Mucosa of gallbladder (tissue), 1 donor: ENCODE measurements at regions not wholly inside any gene's neighbourhood (a gene's known extent, or its start where the extent isn't known, plus 50 kb on each side); places are given as distances from the start of the nearest gene placed in this dataset.
"Not testable (repeated sequence)": the region's sequence is repeated elsewhere in the genome, so short reads cannot be mapped to it uniquely, and the experiment has no call there.

Experiments used
- DNase-seq: peaks from one replicate; pipeline ENCODE4 v3.0.0-alpha.2; 2020; ENCODE audit warnings: low spot score
- donor health status: DM: no; HTN: no; CAD: no.

DNA sequence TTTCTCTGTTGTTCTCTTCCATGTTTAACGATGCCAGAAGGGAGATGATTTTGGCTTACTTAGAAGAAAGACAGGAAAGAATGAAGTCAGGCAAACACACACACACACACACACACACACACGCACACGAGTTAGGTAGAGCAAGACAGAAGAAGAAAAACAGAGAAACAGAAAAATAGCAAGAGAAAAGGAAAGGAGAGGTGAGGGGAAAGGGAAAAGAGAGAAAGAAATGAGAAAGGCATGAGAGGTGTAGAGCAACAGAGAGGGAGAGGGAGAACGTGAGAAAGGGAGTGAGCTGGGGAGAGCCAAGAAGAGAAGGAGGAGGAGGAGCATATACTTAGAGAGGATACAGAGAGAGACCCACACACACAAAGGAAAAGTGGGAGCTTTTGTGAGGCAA lies 385.3 kb downstream of the DOK5 start:
- no peak for DNase-seq

DNA sequence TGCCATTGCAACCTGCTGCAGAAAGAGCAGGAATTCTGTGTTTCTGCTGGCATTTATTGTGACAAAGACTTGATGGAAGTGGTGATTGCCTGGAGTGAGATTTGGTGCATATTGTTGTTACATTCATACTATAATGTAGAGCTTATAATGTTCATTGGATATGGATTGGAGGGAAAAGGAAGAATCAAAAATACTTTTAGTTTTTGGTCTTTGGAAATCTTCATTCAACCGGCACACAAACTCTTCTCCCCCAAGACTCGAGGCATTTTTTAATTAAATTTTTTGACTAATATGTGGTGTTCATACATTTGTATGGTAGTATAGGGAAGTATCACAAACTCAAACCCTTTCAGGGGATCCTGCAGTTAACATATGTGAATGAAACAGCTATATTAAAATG lies 380.8 kb downstream of the DOK5 start:
- no peak for DNase-seq

DNA sequence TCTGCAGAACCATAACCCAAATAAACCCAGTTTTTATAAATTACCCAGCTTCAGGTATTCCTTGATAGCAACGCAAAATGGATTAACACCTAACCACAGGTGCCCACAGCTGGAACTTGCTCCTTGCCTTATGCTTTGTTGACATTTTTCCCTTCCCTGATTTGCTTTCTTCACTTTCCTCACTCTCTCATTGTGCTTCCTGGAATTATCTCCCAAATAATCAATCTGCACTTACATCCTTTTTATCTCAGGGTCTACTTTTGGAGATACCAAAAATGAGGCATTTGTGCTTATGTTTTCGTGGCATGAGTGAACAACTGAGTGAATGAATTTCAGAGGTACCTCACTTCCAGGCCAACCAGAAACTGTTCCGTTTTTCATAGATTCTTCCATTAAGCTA lies 374.3 kb downstream of the DOK5 start:
- DNase-seq = no peak

DNA sequence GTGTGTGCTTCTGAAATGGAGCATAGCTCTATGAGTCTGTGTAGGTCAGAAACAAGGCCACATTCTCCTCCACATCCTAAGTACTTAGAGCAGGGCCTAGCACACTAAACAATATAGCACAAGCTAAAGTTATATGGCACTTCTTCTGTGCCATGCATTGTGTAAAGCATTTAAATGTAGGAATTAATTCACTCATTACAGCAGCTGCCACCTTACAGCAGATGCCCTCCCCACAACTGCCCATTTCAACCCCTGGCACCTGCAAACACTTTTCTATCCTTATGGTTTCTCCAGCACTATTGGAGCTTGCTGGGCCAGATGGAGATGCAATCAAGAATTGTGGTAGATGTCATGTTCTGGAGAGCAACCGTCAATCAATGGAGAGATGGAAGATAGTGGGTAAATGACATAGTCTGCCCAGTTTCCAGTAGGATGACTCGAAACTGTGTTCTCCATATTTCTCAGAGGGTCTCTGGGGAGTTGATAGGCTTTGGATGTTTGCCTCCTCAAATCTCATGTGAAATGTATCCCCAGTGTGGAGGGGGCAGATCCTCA lies 373.7 kb downstream of the DOK5 start:
- no peak for DNase-seq

DNA sequence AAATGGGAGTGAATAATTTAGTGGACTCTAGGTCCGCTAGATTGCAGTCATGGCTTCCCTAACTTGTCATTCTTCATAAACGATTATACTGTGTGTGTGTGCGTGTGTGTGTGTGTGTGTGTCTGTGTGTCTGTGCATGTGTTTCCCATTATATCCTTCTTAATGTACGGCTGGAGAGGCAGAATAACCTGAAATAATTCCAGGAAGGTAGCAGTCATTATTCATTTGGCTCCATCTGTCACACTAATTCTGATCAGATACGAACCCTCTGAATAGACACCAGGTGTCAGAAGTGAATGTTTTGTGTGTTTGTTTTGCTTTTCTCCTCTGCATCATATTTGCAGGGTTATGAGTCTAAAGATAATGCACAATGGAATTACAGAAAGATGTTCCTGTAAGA lies 372.9 kb downstream of the DOK5 start:
- DNase-seq = no peak

DNA sequence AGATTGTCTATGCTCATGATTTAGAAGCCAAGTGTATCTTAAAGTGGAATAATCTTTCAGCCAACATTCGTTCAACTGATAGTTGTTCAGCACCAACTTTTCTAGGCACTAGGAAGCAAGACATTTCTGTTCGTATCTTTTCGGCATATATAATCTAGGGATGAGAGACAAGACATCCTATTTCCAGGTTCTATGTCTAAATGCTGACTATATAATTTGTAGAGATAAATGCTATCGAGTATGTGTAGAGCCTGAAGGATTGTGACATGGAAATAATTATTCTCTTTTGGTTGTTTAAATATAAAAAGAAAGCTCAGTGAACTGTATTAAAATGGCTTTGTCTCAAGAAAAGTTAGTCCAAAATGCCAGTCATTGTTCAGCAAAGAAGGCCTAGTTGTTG lies 371.6 kb downstream of the DOK5 start:
- no peak for DNase-seq

DNA sequence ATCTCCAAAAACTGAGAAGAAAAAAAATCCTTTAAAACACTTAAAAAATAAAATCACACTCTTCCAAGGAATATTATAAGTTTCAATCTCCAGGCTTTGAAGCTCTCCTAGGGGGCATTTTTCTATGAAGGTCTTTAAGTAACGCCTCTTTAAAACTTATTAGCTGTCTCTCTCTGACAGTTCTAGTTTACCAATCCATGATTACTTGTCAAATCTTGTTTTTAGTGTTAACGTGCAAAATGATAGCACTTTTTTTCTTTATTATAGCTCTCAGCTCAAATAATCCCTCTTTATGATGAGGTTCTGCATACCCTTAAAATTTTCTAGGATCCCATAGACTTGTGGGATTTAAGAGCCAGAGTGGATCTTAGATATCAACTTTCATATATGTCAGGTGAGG lies 369.0 kb downstream of the DOK5 start:
- DNase-seq = no peak

DNA sequence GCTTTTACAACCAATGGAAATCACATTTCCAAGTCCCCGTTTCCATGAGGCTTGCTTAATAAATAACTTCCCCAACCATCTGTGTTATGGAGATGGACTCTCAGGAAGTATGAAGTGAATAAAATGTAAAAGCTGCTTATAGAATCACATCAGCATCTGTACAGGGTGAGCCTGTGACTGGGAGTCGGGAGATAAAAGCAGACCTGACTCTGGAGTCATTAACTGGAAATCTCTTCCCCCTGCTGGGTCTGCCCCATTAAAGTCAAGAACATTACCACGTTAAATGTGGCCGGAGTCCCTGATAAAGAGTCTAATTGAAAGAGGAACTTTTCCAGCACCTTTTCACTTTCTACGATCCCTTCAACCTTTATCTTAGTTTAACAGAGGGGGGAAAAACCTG lies 368.5 kb downstream of the DOK5 start:
- DNase-seq = no peak

DNA sequence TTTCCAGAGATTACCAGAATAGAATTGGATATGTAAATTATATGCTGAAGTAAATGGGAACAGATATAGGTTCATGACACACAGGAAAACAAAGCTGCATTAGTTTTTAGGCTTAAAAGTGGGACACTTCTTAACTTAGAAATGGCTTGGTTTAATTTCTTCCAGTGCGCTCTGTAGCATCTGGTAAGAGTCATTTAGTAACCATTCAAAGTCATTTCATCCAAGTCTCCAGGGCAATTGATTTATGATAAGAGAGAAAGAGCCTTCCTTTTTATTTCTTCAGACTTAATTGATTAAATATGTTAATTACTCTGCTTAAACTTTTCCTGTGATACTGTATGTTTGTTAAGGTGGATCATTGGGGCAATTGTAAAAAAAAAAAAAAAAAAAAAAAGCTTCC lies 368.0 kb downstream of the DOK5 start:
- no peak for DNase-seq

DNA sequence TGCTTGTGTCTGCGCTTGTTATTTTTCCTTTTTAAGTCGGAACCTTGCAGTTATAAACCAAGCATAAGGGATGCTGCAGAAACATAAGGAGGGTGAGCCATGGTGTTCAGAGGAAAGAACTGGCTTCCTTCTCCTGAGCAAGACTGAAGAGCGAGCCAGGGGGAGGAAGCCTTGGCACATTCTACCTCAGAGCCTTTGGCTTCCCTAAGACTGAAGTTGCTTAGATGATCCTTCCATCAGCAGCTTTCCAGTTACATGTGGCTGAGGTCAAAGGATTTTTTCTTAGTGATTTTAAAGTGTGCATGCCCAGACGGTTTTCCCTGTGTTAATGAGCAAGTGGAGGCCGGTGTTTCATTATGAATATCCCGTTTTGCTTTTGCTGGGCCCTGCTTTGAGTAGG lies 363.8 kb downstream of the DOK5 start:
- no peak for DNase-seq

DNA sequence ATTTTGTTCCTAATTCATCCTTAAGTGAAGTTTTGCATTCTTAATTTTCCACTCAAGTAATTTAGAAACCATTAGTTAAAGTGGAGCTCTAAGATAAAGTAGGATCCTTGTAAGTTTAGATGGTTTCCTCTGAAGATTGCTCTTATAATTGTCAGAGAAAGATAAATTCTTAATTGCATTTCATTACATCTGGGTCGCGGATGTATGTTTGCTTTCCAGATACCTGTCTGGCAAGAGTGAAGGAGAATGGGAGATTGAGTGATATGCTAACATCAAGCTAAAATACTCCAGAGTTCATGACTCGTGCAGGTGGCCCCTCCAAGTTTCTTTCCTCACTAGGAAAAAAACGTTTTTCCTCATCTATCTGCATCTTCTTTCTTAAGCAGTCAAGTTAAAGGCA lies 361.8 kb downstream of the DOK5 start:
- DNase-seq = no peak

DNA sequence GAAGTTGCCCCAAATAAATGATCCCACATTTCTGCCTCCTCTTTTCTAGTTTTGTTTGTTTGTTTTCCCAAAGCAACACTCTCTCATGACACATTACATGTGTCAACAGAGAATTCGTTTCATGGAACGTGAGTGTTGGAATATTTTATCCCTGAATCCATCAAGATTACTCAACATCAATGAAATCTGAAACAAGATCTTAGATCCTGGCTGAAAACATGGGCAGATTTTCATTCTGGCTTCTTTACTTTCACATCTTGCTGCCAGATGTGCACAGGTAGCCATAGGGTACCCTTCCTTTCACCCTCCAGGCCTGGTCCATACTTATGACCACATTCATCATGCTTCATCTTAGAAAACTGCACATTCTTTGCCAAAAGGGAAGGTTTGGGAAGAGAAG lies 347.0 kb downstream of the DOK5 start:
- no peak for DNase-seq

DNA sequence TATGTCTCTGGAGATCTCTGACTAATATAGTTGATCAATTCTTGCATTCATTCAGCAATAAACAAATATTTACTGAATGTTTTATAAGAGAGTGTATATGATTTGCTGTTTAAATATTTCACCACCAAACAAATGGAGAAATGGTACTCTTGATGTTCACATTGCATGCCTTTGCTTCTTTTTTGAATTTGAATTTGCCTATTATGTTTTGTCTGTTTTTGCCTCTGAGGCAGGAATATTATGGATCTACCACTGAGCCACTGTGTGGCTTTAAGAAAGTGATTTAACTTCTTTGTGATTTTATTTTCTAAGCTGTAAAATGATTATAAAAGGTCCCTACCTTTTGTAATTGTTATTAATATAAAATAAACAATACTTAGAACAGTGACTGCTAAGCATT lies 345.0 kb downstream of the DOK5 start:
- no peak for DNase-seq

DNA sequence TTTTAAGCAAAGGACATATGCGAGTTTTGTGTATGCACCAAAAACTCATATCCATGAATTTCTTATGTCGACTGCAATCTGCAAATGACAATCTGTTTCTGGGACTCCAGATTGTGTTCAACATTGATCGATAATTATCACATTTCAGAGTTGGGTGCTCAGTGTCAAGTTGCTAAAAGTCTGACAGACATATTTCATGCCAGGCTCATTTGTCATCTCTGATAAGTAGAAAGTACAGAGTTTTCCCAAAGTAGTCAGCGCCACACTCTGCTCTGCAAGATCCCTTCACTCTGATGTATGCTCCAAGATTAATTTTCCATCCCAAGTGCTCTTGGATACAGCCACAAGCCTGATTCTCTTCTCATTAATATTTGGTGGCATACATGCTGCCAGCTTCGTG lies 331.1 kb downstream of the DOK5 start:
- DNase-seq = no peak

DNA sequence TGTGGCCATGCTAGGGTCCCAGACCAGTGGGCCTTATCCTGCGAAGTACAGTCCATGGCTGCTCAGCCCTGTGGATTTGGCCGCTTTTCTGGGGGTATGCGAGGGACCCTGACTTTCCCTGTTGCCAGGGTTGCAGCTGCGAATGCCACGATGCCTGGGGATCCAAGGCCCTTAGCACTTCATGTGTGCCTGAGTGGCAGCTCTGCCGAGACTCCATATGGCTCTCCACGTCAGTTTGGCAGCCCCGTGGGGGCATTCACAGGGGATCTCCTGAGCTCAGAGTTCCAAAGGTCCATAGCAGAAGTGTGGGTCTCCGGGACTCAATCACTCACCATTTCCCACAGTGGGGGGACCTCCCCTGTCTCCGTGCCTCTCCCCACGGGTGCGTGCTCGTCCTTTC lies 319.5 kb downstream of the DOK5 start:
- no peak for DNase-seq

DNA sequence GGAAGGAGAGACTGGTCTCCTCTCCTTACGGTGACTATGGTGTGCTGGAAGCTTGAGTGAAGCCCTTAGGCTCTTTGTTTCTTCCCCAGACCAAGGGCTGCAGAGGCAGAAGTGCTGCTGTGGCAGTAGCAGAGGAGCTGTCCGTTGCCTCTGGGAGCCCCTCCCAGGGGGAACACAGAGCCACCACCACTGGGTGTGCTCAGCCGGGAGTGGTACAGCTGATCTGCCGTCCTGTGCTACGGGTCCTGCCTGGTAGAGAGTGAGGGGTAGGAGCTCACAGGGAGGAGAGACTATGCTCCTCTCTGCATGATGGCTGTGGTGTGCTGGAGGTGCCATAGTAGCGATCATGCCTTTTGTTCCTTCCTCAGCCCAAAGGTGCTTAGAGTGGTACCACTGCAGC lies 318.7 kb downstream of the DOK5 start:
- DNase-seq = no peak

DNA sequence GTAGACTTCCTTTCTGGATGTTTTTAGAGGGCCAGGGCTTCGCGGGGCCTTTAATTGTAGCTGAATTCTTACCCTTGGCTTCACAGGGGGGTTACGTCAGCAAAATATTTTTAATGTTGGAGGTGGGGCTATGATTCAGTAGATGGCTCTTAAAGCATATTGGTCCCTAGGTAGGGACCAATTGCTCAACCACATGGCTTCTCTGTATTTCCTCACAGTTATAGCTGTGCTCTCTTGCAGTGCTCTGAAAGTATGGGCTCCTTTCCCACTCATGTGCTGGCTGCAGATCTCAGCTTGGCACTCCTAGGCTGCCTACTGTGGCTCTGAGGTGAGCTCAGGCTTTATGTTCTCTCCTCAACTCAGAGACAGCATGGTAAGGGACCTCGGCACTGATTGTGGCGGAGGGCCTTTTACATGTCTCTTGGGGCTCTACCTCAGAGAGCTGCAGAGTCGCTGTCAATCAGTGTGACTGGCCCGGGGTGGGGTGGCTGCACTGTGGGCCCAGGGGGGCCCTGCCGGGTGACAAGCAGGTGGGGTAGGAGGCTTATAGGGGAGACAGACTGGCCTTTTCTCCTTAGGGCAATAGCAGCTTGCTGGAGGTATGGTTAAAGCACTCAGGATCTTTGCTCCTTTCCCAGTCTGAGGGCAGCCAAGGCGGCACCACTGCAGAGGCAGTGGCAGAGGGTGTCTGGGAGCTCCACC lies 318.0 kb downstream of the DOK5 start:
- DNase-seq = no peak

DNA sequence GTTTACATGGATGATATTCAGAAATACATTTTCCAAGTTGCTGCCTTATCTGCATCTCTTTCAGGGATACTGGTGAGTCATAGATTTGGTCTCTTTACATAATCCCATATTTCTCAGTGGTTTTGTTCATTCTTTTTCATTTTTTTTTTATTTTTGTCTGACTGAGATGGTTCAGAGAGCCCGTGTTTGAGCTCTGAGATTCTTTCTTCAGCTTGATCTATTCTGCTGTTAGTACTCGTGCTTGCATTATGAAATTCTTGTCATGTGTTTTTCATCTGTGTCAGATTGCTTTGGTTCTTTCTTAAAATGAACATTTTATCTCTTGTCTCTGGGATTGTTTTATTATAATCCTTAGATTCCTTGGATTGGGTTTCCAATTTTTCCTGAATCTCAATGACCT lies 317.3 kb downstream of the DOK5 start:
- DNase-seq = no peak

DNA sequence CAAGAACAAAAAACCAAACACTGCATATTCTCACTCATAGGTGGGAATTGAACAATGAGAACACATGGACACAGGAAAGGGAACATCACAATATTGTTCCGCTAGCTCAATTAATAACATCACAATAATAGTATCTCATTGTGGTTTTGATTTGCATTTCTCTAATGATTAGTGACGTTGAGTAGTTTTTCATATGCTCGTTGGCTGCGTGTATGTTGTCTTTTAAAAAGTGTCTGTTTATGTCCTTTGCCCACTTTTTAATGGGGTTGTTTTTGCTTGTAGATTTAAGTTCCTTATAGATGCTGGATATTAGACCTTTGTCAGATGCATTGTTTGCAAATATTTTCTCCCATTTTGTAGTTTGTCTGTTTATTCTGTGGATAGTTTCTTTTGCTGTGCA lies 312.9 kb downstream of the DOK5 start:
- not testable (repeated sequence) for DNase-seq

DNA sequence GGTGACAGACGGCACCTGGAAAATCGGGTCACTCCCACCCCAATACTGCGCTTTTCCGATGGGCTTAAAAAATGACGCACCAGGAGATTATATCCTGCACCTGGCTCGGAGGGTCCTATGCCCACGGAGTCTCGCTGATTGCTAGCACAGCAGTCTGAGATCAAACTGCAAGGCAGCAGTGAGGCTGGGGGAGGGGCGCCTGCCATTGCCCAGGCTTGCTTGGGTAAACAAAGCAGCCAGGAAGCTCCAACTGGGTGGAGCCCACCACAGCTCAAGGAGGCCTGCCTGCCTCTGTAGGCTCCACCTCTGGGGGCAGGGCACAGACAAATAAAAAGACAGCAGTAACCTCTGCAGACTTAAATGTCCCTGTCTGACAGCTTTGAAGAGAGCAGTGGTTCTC lies 307.4 kb downstream of the DOK5 start:
- not testable (repeated sequence) for DNase-seq

DNA sequence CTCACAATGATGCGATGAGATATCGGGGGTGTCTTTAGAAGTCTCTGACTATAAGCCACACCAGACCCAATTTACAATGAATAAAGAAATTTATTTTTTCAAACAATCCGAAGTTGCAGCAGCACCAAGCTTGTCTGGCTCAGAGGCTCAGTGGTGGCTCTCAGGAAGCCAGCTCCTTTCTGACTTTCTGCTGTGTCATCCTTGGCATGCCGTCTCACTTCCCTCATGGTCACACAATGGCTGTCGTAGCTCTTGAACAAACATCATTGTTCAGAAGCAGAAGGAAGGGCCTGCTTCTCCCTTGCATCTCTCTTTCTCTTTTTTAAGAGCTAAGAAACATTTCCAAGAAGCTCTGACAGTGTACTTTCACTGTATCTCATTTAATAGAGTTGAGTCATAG lies 299.0 kb downstream of the DOK5 start:
- no peak for DNase-seq

DNA sequence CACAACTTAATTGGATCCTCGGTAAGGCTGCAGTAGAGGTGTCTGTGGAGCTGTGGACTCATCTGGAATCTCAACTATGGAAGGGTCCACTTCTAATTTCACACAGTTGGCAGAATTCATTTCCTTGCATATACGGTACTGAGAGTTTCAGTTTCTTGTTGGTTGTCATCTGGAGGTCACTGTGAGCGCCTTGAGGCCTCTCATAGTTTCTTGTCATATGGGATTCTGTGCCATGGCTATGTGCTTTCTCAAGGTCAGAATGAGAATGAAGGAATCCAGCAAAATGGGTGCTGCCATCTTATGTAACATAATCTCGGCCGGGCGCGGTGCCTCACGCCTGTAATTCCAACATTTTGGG lies 298.2 kb downstream of the DOK5 start:
- DNase-seq = no peak

DNA sequence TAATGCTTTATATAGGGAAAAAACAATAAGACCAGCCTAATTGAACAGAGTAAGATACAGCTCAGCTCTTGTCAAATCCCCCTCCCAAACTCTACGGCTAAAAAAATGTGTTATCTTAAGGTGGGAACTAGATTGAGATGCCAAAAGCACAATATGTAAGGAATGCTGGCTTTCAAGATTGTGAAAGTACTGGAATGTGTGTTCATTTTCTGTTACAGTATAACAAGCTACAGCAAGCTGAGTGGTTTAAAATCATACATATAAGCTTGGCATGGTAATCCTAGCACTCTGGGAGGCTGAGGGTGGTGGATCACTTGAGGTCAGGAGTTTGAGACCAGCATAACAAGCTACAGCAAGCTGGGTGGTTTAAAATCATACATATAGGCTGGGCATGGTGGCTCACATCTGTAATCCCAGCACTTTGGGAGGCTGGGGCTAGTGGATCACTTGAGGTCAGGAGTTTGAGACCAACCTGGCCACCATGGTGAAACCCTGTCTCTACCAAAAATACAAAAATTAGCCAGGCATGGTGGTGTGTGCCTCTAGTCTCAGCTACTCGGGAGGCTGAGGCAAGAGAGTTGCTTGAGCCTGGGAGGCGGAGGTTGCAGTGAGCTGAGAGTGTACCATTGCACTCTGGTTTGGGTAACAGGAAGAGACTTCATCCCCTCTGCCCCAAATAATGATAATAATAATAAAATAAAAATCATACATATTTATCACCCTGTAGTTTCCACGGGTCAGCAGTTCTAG lies 297.7 kb downstream of the DOK5 start:
- DNase-seq = no peak

DNA sequence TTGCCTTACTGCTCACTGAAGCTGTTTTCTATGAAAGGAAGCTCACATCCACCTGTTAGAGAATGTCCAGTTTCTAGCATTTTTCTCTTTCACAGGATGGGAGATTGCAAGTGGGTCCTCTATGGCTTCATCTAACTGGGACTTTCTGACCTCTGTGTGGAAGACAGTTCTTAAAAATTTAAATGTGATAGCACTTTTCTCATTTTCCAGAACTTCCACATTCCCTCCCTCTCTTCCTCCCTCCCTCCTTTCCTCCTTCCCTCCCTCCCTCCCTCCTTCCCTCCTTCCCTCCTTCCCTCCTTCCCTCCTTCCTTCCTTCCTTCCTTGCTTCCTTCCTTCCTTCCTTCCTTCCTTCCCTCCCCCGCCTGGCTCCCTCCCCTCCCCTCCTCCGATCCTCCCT lies 291.1 kb downstream of the DOK5 start:
- DNase-seq = no peak
